GM12873 (cell line): ENCODE measurements at regions not wholly inside any gene's neighbourhood (a gene's known extent, or its start where the extent isn't known, plus 50 kb on each side); places are given as distances from the start of the nearest gene placed in this dataset.

Experiments
- TF ChIP-seq, protein P1 (sequence below): IDR thresholded peaks from 2 replicates; pipeline ENCODE4 v1.5.1; 2012; ENCODE audit warnings: low read depth, mild to moderate bottlenecking, moderate library complexity, low read length, control low read depth; ENCODE audit not compliant: insufficient read depth; ENCODE audit errors: missing control alignments

DNA sequence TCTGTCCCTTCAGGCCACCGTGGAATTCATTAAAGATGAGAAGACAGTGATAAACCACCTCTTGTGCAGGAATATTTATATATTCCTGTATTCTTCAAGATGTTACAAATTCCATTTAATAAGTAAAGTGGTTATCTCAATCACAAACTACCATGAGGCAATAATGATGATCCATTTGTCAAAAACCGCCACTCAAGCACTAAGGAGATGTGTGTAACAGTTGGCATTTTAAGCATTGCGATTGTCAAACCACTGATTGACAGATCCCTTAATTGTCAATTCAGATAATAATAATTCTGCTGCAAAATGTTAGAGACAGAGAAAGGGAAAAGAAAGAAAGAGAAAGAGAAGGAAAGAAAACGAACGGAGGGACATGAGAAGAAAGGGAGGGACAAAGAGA lies 476.1 kb upstream of the RBFOX1 start:
- TF ChIP-seq, protein P1, sequence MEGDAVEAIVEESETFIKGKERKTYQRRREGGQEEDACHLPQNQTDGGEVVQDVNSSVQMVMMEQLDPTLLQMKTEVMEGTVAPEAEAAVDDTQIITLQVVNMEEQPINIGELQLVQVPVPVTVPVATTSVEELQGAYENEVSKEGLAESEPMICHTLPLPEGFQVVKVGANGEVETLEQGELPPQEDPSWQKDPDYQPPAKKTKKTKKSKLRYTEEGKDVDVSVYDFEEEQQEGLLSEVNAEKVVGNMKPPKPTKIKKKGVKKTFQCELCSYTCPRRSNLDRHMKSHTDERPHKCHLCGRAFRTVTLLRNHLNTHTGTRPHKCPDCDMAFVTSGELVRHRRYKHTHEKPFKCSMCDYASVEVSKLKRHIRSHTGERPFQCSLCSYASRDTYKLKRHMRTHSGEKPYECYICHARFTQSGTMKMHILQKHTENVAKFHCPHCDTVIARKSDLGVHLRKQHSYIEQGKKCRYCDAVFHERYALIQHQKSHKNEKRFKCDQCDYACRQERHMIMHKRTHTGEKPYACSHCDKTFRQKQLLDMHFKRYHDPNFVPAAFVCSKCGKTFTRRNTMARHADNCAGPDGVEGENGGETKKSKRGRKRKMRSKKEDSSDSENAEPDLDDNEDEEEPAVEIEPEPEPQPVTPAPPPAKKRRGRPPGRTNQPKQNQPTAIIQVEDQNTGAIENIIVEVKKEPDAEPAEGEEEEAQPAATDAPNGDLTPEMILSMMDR, result no peak

DNA sequence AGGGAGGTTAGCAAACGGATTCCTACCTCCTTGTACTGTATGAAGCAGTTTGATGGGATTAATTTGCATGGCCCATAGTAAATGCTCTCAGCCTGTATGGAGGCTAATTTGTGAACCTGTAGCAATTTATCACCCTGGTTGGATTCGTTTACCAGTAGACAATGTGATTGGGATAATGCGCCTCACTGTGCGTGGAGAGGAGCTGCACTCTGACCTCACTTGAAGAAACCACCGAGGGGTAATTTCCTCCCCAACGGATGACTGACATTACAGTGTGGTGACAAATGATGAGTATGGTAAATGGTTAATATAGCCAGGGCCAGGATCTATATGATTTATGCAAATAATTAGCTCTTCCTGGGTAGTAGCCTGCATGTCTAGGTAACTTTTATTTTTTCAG lies 479.1 kb upstream of the RBFOX1 start:
- TF ChIP-seq, protein P1, result no peak

GRCh38 chr16:6852643-6853225 lies 479.9 kb upstream of the RBFOX1 start:
- TF ChIP-seq, protein P1, result no peak

DNA sequence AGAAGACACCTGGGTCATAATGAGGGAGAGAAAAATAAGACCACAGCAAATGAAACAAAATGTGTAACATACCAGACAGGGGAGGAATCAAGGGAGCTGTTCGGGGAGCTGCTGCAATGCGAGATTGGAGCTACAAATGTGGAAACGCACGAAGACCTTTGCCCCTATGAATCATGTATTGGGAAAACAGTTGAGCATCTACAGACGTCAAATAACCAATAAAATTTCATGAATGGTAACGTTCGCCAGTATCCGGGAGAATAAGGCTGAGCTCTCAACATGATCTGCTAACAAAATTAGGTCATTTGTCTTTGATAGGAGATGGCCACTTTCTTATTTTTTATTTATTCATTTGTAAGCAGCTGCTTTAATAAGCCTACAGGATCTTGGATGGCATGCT lies 486.2 kb upstream of the RBFOX1 start:
- TF ChIP-seq, protein P1, result no peak

DNA sequence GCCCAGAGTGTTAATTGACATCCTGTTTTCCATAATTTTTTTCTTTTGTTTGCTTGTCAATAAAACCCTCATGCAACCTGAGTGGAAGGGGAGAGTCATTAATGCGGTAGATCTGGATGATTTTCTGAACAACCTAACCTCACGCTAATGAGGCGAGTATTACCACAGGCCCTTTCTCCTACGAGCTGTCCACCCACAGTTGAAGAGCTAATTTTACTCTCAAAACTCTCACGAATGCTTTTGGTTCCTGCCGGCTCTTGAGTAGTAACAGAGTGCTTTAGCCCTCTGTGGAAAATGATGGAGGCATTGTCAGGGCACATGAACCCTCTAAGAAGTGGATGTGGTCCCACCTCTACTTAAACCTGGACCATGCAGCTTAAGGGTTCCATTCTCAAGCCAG lies 491.3 kb upstream of the RBFOX1 start:
- TF ChIP-seq, protein P1, result no peak

- TF ChIP-seq, protein P1, result no peak
These were observed 494.9 kb upstream of the RBFOX1 start for GRCh38 chr16:6837722-6838121.

- TF ChIP-seq, protein P1, result no peak
These were observed 495.9 kb upstream of the RBFOX1 start for GRCh38 chr16:6836766-6837165.
